Peyer's patch (tissue), 4 donors: ENCODE measurements at regions not wholly inside any gene's neighbourhood (a gene's known extent, or its start where the extent isn't known, plus 50 kb on each side); places are given as distances from the start of the nearest gene placed in this dataset.

Experiments
- DNase-seq, 3 donors: peaks; one replicate each; pipeline ENCODE4 v3.0.0-alpha.2; 2017 to 2019
- H3K27ac ChIP-seq, 4 donors: fragments of 200-600 bp; sonication (generic); one replicate each; pipeline ENCODE4 v1.5.1; 2016 to 2019
- H3K27me3 ChIP-seq, 2 donors: fragments of 200-600 bp; sonication (generic); one replicate each; pipeline ENCODE4 v1.5.1; 2019
- H3K36me3 ChIP-seq, 3 donors: fragments of 200-600 bp; sonication (generic); one replicate each; pipeline ENCODE4 v1.5.1; 2016 to 2019
- H3K4me1 ChIP-seq, 4 donors: fragments of 200-600 bp; sonication (generic); one replicate each; pipeline ENCODE4 v1.5.1; 2016 to 2019
- H3K4me3 ChIP-seq, 4 donors: fragments of 200-600 bp; sonication (generic); 1 replicate in 3 of 4; 2 replicates in 1 of 4; pipeline ENCODE4 v1.5.1; 2016 to 2019; ENCODE audit warnings: mild to moderate bottlenecking in 1 of 4
- H3K9me3 ChIP-seq, 4 donors: fragments of 200-600 bp; sonication (generic); one replicate each; pipeline ENCODE4 v1.5.1; 2016 to 2019; ENCODE audit warnings: mild to moderate bottlenecking in 1 of 4
- CTCF ChIP-seq, 6 experiments: fragments of 450-650 bp in 4 of 6; fragments of 200-600 bp in 2 of 6; sonication (generic) in 1 of 6; IDR thresholded peaks; one replicate each; pipeline ENCODE4 v1.5.1; 2017 to 2019; ENCODE audit warnings: antibody characterized with exemption in 6 of 6, mild to moderate bottlenecking in 3 of 6, moderate library complexity in 1 of 6
- POLR2A ChIP-seq, 2 donors: fragments of 450-650 bp; IDR thresholded peaks; one replicate each; pipeline ENCODE4 v1.5.1; 2017; ENCODE audit warnings: antibody characterized with exemption in 2 of 2, mild to moderate bottlenecking in 2 of 2, moderate library complexity in 2 of 2

- TF ChIP-seq POLR2A (IDR thresholded peaks at IDR 0.05) (no peak), CTCF (IDR thresholded peaks at IDR 0.05) (no peak)
- no peaks in the 10 kb centered on the region for H3K4me1 ChIP-seq
- no peaks in the 10 kb centered on the region for H3K9me3 ChIP-seq
Observed at GRCh38 chr5:89450149-89450538, 567.2 kb upstream of the MEF2C start.

GRCh38 chr5:89449392-89450148 lies 566.6 kb upstream of the MEF2C start:
- no peak for DNase-seq
- no peak for TF ChIP-seq POLR2A (IDR thresholded peaks at IDR 0.05)
- no peak for TF ChIP-seq CTCF (IDR thresholded peaks at IDR 0.05)
- Histone ChIP-seq H3K27me3 (no peaks in the 10 kb centered on the region), H3K36me3 (no peaks in the 10 kb centered on the region), H3K27ac (no peak overlapping the region), H3K4me1 (no peaks in the 10 kb centered on the region), H3K4me3 (no peak overlapping the region), H3K9me3 (no peaks in the 10 kb centered on the region)

More at GRCh38 chr5:89450149-89450538, 567.2 kb upstream of the MEF2C start:
- Histone ChIP-seq H3K4me3 (no peak overlapping the region), H3K27me3 (no peaks in the 10 kb centered on the region), H3K36me3 (no peaks in the 10 kb centered on the region), H3K27ac (no peak overlapping the region)
- no peak for DNase-seq

- Histone ChIP-seq H3K9me3 (no peaks in the 10 kb centered on the region), H3K4me3 (no peak overlapping the region), H3K27me3 (no peaks in the 10 kb centered on the region), H3K36me3 (no peaks in the 10 kb centered on the region), H3K27ac (no peak overlapping the region), H3K4me1 (no peaks in the 10 kb centered on the region)
- no peak for DNase-seq
- TF ChIP-seq CTCF (IDR thresholded peaks at IDR 0.05) (no peak), POLR2A (IDR thresholded peaks at IDR 0.05) (no peak)
Observed at GRCh38 chr5:89447027-89447426, 564.0 kb upstream of the MEF2C start.

- TF ChIP-seq CTCF (IDR thresholded peaks at IDR 0.05) (no peak), POLR2A (IDR thresholded peaks at IDR 0.05) (no peak)
Observed at GRCh38 chr5:89445106-89445745, 562.2 kb upstream of the MEF2C start.

GRCh38 chr5:89444088-89444487 lies 561.1 kb upstream of the MEF2C start:
- peak in 1 of 3 donors; percentile 26 for DNase-seq
- no peaks in the 10 kb centered on the region for H3K4me1 ChIP-seq
- H3K27ac ChIP-seq = no peak overlapping the region
- no peaks in the 10 kb centered on the region for H3K9me3 ChIP-seq
- TF ChIP-seq POLR2A (IDR thresholded peaks at IDR 0.05) = no peak
- TF ChIP-seq CTCF (IDR thresholded peaks at IDR 0.05) = no peak
- H3K27me3 ChIP-seq = no peaks in the 10 kb centered on the region
- H3K36me3 ChIP-seq = no peaks in the 10 kb centered on the region
- no peak overlapping the region for H3K4me3 ChIP-seq

More at GRCh38 chr5:89445106-89445745, 562.2 kb upstream of the MEF2C start:
- DNase-seq = peak in 1 of 3 donors; percentile 18
- Histone ChIP-seq H3K9me3 (no peaks in the 10 kb centered on the region), H3K36me3 (no peaks in the 10 kb centered on the region), H3K27ac (peak overlapping the region in 1 of 4 donors; percentile 18), H3K4me3 (no peak overlapping the region), H3K4me1 (no peaks in the 10 kb centered on the region), H3K27me3 (no peaks in the 10 kb centered on the region)
